ENCODE measurements at regions not wholly inside any gene's neighbourhood (a gene's known extent, or its start where the extent isn't known, plus 50 kb on each side); places are given as distances from the start of the nearest gene placed in this dataset.

DNA sequence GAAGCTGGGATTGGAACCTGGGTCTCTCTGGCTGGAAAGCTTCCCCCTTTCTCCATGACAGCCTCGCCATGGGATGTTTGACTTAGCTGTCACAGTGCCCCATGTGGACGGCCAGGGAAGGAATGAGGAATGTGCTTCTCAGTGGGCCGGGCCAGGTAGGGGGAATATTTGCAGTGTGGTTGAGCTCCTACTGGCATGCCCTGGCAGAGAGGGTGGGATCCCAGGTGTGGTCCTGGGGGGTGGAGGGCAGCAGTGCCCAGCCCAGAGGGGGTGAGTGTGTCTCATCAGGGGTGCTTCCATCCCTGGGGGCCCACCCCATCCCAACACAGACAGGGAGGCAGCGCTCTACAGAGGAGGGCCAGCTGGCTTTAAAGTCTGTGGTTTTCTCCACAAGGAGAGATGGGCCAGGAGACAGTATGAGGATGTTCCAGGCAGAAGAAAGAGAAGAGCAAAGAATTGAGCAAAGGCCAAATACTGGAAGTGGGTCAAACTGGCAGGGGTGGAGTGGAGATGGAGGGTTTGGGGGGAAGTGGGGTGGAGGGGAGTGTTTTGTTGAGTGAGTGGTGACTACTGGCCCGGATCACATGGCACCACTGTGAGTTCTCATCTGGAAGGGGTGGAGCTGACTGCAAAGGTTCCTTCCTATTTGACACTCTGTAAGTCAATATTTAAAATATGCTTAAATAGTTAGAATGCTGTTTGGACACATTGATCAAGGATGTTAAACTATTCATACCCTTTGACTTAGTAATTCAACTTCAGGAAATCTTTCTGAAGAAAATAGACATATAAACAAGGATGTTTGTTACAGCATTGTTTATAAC, 94.0 kb downstream of the MYCN start:
- no peaks in the 10 kb centered on the region for H3K4me1 ChIP-seq (ENCODE audit: control insufficient read depth in 1 of 2, low read depth in 2 of 2)
- H3K36me3 ChIP-seq, result no peaks in the 10 kb centered on the region
- no peak overlapping the region for H3K4me3 ChIP-seq
- no peak overlapping the region for H3K27ac ChIP-seq
- ATAC-seq (ENCODE audit: insufficient number of reproducible peaks, low FRiP score, low read depth) (no peak), DNase-seq (ENCODE audit: low spot score) (no peak)
- TF ChIP-seq, protein P1, sequence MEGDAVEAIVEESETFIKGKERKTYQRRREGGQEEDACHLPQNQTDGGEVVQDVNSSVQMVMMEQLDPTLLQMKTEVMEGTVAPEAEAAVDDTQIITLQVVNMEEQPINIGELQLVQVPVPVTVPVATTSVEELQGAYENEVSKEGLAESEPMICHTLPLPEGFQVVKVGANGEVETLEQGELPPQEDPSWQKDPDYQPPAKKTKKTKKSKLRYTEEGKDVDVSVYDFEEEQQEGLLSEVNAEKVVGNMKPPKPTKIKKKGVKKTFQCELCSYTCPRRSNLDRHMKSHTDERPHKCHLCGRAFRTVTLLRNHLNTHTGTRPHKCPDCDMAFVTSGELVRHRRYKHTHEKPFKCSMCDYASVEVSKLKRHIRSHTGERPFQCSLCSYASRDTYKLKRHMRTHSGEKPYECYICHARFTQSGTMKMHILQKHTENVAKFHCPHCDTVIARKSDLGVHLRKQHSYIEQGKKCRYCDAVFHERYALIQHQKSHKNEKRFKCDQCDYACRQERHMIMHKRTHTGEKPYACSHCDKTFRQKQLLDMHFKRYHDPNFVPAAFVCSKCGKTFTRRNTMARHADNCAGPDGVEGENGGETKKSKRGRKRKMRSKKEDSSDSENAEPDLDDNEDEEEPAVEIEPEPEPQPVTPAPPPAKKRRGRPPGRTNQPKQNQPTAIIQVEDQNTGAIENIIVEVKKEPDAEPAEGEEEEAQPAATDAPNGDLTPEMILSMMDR (IDR thresholded peaks at IDR 0.05), result no peak
- no peaks in the 10 kb centered on the region for H3K9me3 ChIP-seq
- no peaks in the 10 kb centered on the region for H3K27me3 ChIP-seq (replicated peaks; ENCODE audit: insufficient read depth)

DNA sequence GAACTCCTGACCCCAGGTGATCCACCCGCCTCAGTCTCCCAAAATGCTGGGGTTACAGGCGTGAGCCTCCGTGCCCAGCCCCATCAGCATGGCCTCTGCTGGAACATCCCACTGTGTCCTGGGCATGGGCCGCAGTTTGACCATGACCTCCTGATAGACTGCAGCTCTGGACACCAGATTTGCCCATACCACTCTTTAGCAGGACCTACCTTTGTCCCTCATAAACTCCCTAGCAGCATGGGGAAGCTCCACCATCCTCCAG, 92.6 kb downstream of the MYCN start:
- H3K27ac ChIP-seq, result no peak overlapping the region
- DNase-seq (ENCODE audit: low spot score) (no peak), ATAC-seq (ENCODE audit: insufficient number of reproducible peaks, low FRiP score, low read depth) (no peak)
- TF ChIP-seq, protein P1 (IDR thresholded peaks at IDR 0.05), result no peak
- H3K27me3 ChIP-seq (replicated peaks; ENCODE audit: insufficient read depth), result no peaks in the 10 kb centered on the region
- H3K4me1 ChIP-seq (ENCODE audit: control insufficient read depth in 1 of 2, low read depth in 2 of 2), result no peaks in the 10 kb centered on the region
- H3K36me3 ChIP-seq, result no peaks in the 10 kb centered on the region
- H3K4me3 ChIP-seq, result no peak overlapping the region
- H3K9me3 ChIP-seq, result no peaks in the 10 kb centered on the region

GRCh38 chr2:16032282-16033031, 92.1 kb downstream of the MYCN start:
- no peaks in the 10 kb centered on the region for H3K36me3 ChIP-seq
- no peaks in the 10 kb centered on the region for H3K9me3 ChIP-seq
- no peaks in the 10 kb centered on the region for H3K27me3 ChIP-seq (replicated peaks; ENCODE audit: insufficient read depth)
- DNase-seq (ENCODE audit: low spot score) (no peak), ATAC-seq (ENCODE audit: insufficient number of reproducible peaks, low FRiP score, low read depth) (no peak)
- H3K4me3 ChIP-seq, result no peak overlapping the region
- TF ChIP-seq, protein P1 (IDR thresholded peaks at IDR 0.05), result no peak
- H3K27ac ChIP-seq, result no peak overlapping the region
- no peaks in the 10 kb centered on the region for H3K4me1 ChIP-seq (ENCODE audit: control insufficient read depth in 1 of 2, low read depth in 2 of 2)

GRCh38 chr2:16031848-16032159, 91.5 kb downstream of the MYCN start:
- H3K27ac ChIP-seq, result no peak overlapping the region
- no peaks in the 10 kb centered on the region for H3K36me3 ChIP-seq
- H3K4me1 ChIP-seq (ENCODE audit: control insufficient read depth in 1 of 2, low read depth in 2 of 2), result no peaks in the 10 kb centered on the region
- TF ChIP-seq, protein P1 (IDR thresholded peaks at IDR 0.05), result no peak
- no peaks in the 10 kb centered on the region for H3K27me3 ChIP-seq (replicated peaks; ENCODE audit: insufficient read depth)
- no peak for ATAC-seq (ENCODE audit: insufficient number of reproducible peaks, low FRiP score, low read depth)
- no peaks in the 10 kb centered on the region for H3K9me3 ChIP-seq
- no peak for DNase-seq (ENCODE audit: low spot score)
- no peak overlapping the region for H3K4me3 ChIP-seq

DNA sequence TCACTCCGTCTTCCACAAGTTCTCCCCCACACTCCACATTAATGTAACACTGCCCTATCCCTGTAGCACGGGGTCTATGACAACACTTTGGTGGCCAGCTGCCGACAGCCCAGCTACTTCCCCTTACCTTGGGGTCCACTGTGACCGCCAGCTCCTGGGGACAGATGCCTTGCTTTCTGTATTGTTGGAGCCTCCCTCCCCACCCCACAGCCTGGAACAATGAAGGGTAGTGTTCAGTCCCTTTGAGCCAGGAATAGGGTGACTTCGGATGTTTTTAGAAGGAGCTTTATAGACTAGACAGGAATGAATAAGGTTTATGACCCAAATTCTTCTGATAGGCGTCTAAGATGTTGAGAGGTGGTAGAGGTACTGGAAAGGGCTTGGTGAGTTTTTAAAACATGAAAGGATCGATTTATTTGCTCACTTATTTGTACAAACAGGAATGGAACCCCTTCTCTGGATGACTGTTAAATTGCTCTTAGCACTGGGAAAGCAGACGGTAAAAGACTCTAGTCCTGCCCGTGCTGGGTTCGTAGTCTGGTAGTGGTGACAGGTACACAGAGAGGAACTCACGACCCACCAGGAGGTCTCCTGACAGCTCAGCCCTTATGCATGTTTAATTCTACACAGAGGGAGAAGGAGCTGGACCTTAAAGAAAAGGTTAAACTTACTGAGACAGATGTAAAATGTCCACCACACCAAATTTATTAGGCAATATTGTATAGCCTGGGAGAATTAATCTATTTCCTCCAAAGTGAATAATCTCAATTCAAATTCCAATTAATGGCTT, 90.9 kb downstream of the MYCN start:
- DNase-seq (ENCODE audit: low spot score), result no peak
- Histone ChIP-seq H3K4me1 (ENCODE audit: control insufficient read depth in 1 of 2, low read depth in 2 of 2) (no peaks in the 10 kb centered on the region), H3K4me3 (no peak overlapping the region), H3K27me3 (replicated peaks; ENCODE audit: insufficient read depth) (no peaks in the 10 kb centered on the region), H3K36me3 (no peaks in the 10 kb centered on the region), H3K27ac (no peak overlapping the region), H3K9me3 (no peaks in the 10 kb centered on the region)
- TF ChIP-seq, protein P1 (IDR thresholded peaks at IDR 0.05), result no peak
- ATAC-seq (ENCODE audit: insufficient number of reproducible peaks, low FRiP score, low read depth), result no peak
